ENCODE measurements at regions not wholly inside any gene's neighbourhood (a gene's known extent, or its start where the extent isn't known, plus 50 kb on each side); places are given as distances from the start of the nearest gene placed in this dataset.
"Not testable (repeated sequence)": the region's sequence is repeated elsewhere in the genome, so short reads cannot be mapped to it uniquely, and the experiment has no call there.

- no peak for DNase-seq (ENCODE audit: low read depth in 2 of 2)
Measured at GRCh38 chr12:76178452-76178851, 94.0 kb upstream of the NAP1L1 start.

- no peak for DNase-seq (ENCODE audit: low read depth in 2 of 2)
Measured at GRCh38 chr12:76177821-76178220, 93.3 kb upstream of the NAP1L1 start.

- no peak for DNase-seq (ENCODE audit: low read depth in 2 of 2)
Measured at GRCh38 chr12:76176940-76177339, 92.5 kb upstream of the NAP1L1 start.

- DNase-seq (ENCODE audit: low read depth in 2 of 2) = not testable (repeated sequence)
Measured at GRCh38 chr12:76175946-76176345, 91.5 kb upstream of the NAP1L1 start.

GRCh38 chr12:76173756-76174155, 89.3 kb upstream of the NAP1L1 start:
- DNase-seq (ENCODE audit: low read depth in 2 of 2) = no peak

- peak; percentile 16 to 20 for DNase-seq (ENCODE audit: low read depth in 2 of 2)
Measured at GRCh38 chr12:76158518-76159321, 74.2 kb upstream of the NAP1L1 start.

GRCh38 chr12:76156726-76157125, 72.2 kb upstream of the NAP1L1 start:
- DNase-seq (ENCODE audit: low read depth in 2 of 2) = no peak

GRCh38 chr12:76156314-76156713, 71.8 kb upstream of the NAP1L1 start:
- no peak for DNase-seq (ENCODE audit: low read depth in 2 of 2)

GRCh38 chr12:76155157-76155670, 70.7 kb upstream of the NAP1L1 start:
- no peak for DNase-seq (ENCODE audit: low read depth in 2 of 2)

- DNase-seq (ENCODE audit: low read depth in 2 of 2) = no peak
Measured at GRCh38 chr12:76153616-76154015, 69.1 kb upstream of the NAP1L1 start.

- no peak for DNase-seq (ENCODE audit: low read depth in 2 of 2)
Measured at GRCh38 chr12:76152181-76152807, 67.8 kb upstream of the NAP1L1 start.

- DNase-seq (ENCODE audit: low read depth in 2 of 2) = no peak
Measured at GRCh38 chr12:76144245-76144549, 59.7 kb upstream of the NAP1L1 start.

GRCh38 chr12:76143343-76144244, 59.1 kb upstream of the NAP1L1 start:
- no peak for DNase-seq (ENCODE audit: low read depth in 2 of 2)

GRCh38 chr12:76142305-76142704, 57.8 kb upstream of the NAP1L1 start:
- DNase-seq (ENCODE audit: low read depth in 2 of 2) = no peak

GRCh38 chr12:76138656-76139055, 54.2 kb upstream of the NAP1L1 start:
- no peak for DNase-seq (ENCODE audit: low read depth in 2 of 2)

- no peak for DNase-seq (ENCODE audit: low read depth in 2 of 2)
Measured at GRCh38 chr12:76137606-76138005, 53.1 kb upstream of the NAP1L1 start.

- DNase-seq (ENCODE audit: low read depth in 2 of 2) = no peak
Measured at GRCh38 chr12:76135456-76135855, 51.0 kb upstream of the NAP1L1 start.
